GM12892 (cell line): ENCODE measurements at regions not wholly inside any gene's neighbourhood (a gene's known extent, or its start where the extent isn't known, plus 50 kb on each side); places are given as distances from the start of the nearest gene placed in this dataset.

ENCODE experiments used
- DNase-seq: peaks from one replicate; pipeline ENCODE4 v3.0.0; 2011; ENCODE audit not compliant: insufficient read length
- FAIRE-seq: peaks from 2 replicates; lab custom pipeline; 2011; peaks lifted over from hg19 to GRCh38; lab: Jason Lieb, UNC
- POLR2A ChIP-seq: IDR thresholded peaks from 2 replicates; pipeline ENCODE4 v1.6.1; 2011; ENCODE audit warnings: low read depth, low read length, control low read depth
- POLR2AphosphoS5 ChIP-seq: IDR thresholded peaks from 2 replicates; pipeline ENCODE4 v1.6.1; 2011; ENCODE audit warnings: low read depth, low read length, control low read depth
- TAF1 ChIP-seq: IDR thresholded peaks from 2 replicates; pipeline ENCODE4 v1.6.1; 2011; ENCODE audit warnings: low read depth, mild to moderate bottlenecking, control low read depth, low read length, borderline replicate concordance

DNA sequence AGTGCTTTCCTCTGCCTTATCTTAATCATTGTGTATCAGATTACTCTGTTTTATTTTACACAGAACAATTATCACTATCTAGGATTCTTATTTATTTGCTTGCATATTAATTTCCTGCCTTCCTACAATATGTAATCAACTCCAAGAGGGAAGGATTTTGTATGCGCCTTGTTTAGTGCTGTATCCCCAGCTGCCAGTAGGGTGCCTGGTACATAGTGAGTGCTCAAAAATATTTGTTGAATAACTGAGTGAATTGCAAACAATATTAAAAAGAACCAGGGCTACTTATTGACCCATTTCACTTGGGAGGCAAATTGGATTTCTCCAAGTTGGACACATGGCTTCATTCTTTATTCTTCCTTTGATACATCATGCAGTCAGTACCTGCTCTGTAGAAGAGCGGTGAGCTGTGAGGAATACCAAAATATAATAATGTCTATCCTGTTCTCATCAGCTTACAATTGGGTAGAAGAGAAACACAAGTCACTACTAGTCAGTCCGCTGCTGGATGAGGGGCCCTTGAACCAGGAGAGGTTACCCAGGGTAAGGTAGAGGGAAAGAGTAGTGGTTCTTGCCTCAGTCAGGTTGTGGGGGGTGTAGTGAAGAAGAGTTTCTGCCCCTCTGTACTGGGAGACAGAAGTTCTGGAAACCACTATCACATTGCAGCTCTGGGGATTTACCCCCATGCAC is 233.9 kb upstream of the ZBTB20 start:
- TF ChIP-seq POLR2A = no peak
- TF ChIP-seq POLR2AphosphoS5 = no peak
- TF ChIP-seq TAF1 = no peak
- DNase-seq = no peak
- no peak for FAIRE-seq

DNA sequence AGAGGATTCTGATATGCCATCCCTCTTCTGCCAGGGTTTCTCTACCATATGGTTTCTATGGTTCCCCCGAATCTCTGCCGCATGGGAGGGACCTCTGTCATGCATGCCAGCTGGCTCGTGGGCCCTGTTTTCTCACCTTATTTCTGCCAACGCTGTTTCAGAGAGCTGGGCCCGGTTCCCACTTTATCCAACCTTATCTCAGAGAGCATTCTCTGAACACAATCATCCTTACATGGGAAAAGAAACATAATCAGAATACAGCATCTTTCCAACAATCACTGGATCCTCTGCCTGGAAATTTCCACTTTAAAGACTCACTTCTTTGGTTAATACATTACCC is 234.5 kb upstream of the ZBTB20 start:
- no peak for FAIRE-seq
- no peak for DNase-seq
- TF ChIP-seq TAF1 = no peak
- no peak for TF ChIP-seq POLR2AphosphoS5
- no peak for TF ChIP-seq POLR2A

DNA sequence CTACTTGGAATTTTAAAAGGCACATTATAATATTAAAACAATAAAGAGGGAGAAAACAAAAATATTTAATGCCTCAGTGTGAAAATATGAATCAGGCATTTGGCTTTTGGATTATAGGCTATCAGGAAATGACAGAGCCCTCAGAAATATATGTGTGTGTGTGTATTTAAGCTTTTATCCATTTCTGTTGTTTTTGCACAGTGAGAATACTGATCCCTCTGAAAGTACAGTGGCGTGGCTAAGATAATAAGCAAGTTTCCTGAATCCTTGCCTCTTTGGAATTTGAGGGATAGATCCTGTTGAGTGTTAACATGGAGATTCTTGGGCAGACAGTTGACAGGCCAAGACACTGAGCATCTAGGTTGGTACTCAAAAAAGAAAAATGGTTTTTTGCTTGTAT is 234.8 kb upstream of the ZBTB20 start:
- FAIRE-seq (no peak), DNase-seq (no peak)
- TF ChIP-seq POLR2A (no peak), TAF1 (no peak), POLR2AphosphoS5 (no peak)

DNA sequence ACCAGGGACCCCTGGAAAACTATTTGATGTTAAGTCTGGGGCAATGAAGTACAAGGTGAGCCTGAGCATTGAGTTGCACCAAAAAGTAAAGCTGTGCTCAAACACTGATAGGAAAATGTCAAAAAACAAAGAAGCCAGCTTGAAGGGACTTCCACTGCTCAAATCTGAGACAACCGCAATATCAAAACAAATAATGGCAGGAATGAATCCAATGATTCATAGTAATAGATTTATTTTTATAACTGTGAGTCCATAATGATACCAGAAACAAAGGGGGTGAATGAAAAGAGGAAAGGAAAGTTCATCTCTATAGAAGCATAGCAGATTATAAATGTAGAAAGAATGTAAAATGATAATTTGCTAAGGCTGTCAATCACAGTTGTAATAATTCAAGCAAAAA is 237.3 kb upstream of the ZBTB20 start:
- DNase-seq (no peak), FAIRE-seq (no peak)
- TF ChIP-seq TAF1 = no peak
- TF ChIP-seq POLR2A = no peak
- TF ChIP-seq POLR2AphosphoS5 = no peak

- no peak for DNase-seq
- no peak for FAIRE-seq
- TF ChIP-seq POLR2A = no peak
- no peak for TF ChIP-seq TAF1
- no peak for TF ChIP-seq POLR2AphosphoS5
Measured at GRCh38 chr3:115385774-115386730, 237.3 kb upstream of the GAP43 start.

GRCh38 chr3:115388166-115388565 is 235.1 kb upstream of the GAP43 start:
- TF ChIP-seq POLR2AphosphoS5 (no peak), TAF1 (no peak), POLR2A (no peak)
- no peak for FAIRE-seq
- no peak for DNase-seq

DNA sequence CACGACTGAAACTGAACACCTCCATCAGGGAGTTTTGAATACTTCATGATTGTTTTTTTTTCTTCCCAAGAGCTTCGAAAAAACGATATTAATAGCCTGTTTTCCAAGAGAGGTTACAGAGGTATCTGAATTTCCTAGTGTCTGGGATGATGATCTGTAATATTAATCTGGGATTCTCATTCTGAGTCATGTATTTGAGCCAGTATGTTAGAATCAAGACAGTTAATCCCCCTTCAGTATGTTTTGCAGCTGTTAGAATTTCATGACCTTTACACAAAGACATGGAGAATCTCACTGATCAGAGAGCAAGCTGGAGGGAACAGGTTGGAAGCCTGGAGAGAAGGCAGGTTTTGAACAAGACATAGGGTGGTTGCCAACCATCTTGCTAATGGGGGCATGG is 234.5 kb upstream of the GAP43 start:
- DNase-seq (no peak), FAIRE-seq (no peak)
- no peak for TF ChIP-seq POLR2AphosphoS5
- no peak for TF ChIP-seq POLR2A
- TF ChIP-seq TAF1 = no peak

GRCh38 chr3:115396801-115397200 is 226.5 kb upstream of the GAP43 start:
- DNase-seq = no peak
- TF ChIP-seq POLR2AphosphoS5 (no peak), POLR2A (no peak), TAF1 (no peak)
- no peak for FAIRE-seq

- TF ChIP-seq TAF1 (no peak), POLR2A (no peak), POLR2AphosphoS5 (no peak)
- FAIRE-seq = no peak
- no peak for DNase-seq
Measured at GRCh38 chr3:115397433-115397832, 225.9 kb upstream of the GAP43 start.

DNA sequence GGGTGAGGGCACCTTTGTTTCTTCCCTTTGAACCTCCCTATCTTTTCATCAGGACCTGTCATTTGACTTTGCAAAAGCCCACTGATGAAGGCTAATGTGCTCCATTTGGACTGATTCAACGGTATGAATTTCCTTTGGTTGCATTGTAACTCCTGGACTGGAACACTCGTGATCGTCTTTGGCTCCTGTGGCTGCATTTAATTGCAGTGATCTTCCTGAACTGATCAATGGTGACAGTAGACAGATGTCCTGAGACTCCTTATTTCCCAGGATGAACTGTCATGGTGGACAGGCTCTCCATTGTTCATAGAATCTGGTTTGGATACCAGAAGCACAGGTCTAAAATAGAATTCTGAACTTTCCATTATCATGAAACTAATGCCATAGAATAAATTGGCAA is 224.8 kb upstream of the GAP43 start:
- TF ChIP-seq POLR2AphosphoS5 (no peak), TAF1 (no peak), POLR2A (no peak)
- DNase-seq = no peak
- FAIRE-seq = no peak

DNA sequence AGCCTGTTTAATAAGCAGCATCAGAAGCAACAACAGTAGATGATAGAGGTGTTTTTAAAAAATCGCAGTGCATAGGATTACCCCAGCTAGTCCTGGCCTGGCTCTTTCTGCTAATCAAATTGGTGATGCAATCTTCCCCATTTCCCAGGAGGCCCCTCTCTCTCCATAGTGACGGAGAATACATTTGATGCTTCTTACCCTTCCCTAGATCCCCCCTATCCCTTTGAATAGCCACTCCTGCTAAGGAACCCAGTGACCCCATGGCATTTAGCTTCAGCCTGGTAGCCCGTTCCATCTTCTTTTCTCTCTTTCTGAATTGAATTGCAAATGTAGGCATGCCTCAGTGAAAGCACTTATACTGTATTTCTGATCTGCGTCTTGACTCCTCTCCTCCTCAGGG is 223.6 kb upstream of the GAP43 start:
- TF ChIP-seq TAF1 (no peak), POLR2A (no peak), POLR2AphosphoS5 (no peak)
- no peak for FAIRE-seq
- no peak for DNase-seq
